ENCODE measurements at regions not wholly inside any gene's neighbourhood (a gene's known extent, or its start where the extent isn't known, plus 50 kb on each side); places are given as distances from the start of the nearest gene placed in this dataset.

DNA sequence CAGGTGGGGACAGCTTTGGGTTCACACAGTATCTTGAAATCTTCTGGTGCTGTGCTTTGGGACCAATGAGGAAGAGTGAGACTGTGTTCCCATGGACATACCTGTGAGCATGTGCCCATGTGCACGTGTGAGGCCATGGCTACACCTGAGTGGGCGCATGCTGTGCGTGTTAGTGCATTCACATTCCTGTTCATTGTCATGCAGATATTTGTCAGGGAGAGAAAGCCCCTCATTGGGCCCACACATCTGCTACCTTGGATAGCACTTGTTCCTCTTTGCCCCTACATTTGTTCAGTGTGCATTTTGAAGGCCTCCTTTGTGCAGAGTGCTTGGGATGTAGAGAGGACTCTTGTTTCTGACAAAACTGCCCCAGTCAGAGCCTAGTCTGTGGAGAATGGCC lies 154.3 kb upstream of the E2F8 start:
- Histone ChIP-seq H2AFZ (no peak overlapping the region), H3K79me2 (replicated peaks; ENCODE audit: insufficient read depth) (no peaks in the 10 kb centered on the region), H3K27me3 (ENCODE audit: insufficient read depth) (no peaks in the 10 kb centered on the region), H3K9me2 (ENCODE audit: insufficient read depth) (peaks cover 11% of the 10 kb centered on the region; the same call in 1 of the 2 replicates), H3K27ac (ENCODE audit: low read depth) (no peak overlapping the region), H3K4me2 (no peak overlapping the region), H4K20me1 (replicated peaks; ENCODE audit: insufficient read depth) (no peaks in the 10 kb centered on the region), H3K36me3 (ENCODE audit: insufficient read depth) (no peaks in the 10 kb centered on the region), H3K4me1 (ENCODE audit: insufficient read depth) (no peaks in the 10 kb centered on the region), H3K4me3 (no peak overlapping the region), H3F3A (replicated peaks; ENCODE audit: low read depth) (no peaks in the 10 kb centered on the region)
- DNase-seq (ENCODE audit: low spot score), result peak; percentile 70
- TF ChIP-seq STAT1 (IDR thresholded peaks at IDR 0.05; ENCODE audit: unreplicated experiment) (no peak), NANOG (IDR thresholded peaks at IDR 0.05; ENCODE audit: borderline replicate concordance) (no peak), EZH2phosphoT487 (IDR thresholded peaks at IDR 0.05; ENCODE audit: unreplicated experiment) (no peak), ZNF331 (CRISPR knock-in tag; IDR thresholded peaks at IDR 0.05; ENCODE audit: low read depth) (no peak), POLR2AphosphoS5 (IDR thresholded peaks at IDR 0.05; ENCODE audit: low read depth) (no peak), ZNF114 (CRISPR knock-in tag; IDR thresholded peaks at IDR 0.05) (no peak), CREB1 (CRISPR knock-in tag; IDR thresholded peaks at IDR 0.05; ENCODE audit: low read depth) (0 out of 2 replicates have a peak, but pooled peaks have one; percentile 20), JUNB (IDR thresholded peaks at IDR 0.05; ENCODE audit: unreplicated experiment) (no peak), EZH2 (IDR thresholded peaks at IDR 0.05; ENCODE audit: low read depth, unreplicated experiment) (no peak)
- TF ChIP-seq, protein P1, sequence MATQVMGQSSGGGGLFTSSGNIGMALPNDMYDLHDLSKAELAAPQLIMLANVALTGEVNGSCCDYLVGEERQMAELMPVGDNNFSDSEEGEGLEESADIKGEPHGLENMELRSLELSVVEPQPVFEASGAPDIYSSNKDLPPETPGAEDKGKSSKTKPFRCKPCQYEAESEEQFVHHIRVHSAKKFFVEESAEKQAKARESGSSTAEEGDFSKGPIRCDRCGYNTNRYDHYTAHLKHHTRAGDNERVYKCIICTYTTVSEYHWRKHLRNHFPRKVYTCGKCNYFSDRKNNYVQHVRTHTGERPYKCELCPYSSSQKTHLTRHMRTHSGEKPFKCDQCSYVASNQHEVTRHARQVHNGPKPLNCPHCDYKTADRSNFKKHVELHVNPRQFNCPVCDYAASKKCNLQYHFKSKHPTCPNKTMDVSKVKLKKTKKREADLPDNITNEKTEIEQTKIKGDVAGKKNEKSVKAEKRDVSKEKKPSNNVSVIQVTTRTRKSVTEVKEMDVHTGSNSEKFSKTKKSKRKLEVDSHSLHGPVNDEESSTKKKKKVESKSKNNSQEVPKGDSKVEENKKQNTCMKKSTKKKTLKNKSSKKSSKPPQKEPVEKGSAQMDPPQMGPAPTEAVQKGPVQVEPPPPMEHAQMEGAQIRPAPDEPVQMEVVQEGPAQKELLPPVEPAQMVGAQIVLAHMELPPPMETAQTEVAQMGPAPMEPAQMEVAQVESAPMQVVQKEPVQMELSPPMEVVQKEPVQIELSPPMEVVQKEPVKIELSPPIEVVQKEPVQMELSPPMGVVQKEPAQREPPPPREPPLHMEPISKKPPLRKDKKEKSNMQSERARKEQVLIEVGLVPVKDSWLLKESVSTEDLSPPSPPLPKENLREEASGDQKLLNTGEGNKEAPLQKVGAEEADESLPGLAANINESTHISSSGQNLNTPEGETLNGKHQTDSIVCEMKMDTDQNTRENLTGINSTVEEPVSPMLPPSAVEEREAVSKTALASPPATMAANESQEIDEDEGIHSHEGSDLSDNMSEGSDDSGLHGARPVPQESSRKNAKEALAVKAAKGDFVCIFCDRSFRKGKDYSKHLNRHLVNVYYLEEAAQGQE (IDR thresholded peaks at IDR 0.05; ENCODE audit: unreplicated experiment), result peak; percentile 44
- TF ChIP-seq, protein P2, sequence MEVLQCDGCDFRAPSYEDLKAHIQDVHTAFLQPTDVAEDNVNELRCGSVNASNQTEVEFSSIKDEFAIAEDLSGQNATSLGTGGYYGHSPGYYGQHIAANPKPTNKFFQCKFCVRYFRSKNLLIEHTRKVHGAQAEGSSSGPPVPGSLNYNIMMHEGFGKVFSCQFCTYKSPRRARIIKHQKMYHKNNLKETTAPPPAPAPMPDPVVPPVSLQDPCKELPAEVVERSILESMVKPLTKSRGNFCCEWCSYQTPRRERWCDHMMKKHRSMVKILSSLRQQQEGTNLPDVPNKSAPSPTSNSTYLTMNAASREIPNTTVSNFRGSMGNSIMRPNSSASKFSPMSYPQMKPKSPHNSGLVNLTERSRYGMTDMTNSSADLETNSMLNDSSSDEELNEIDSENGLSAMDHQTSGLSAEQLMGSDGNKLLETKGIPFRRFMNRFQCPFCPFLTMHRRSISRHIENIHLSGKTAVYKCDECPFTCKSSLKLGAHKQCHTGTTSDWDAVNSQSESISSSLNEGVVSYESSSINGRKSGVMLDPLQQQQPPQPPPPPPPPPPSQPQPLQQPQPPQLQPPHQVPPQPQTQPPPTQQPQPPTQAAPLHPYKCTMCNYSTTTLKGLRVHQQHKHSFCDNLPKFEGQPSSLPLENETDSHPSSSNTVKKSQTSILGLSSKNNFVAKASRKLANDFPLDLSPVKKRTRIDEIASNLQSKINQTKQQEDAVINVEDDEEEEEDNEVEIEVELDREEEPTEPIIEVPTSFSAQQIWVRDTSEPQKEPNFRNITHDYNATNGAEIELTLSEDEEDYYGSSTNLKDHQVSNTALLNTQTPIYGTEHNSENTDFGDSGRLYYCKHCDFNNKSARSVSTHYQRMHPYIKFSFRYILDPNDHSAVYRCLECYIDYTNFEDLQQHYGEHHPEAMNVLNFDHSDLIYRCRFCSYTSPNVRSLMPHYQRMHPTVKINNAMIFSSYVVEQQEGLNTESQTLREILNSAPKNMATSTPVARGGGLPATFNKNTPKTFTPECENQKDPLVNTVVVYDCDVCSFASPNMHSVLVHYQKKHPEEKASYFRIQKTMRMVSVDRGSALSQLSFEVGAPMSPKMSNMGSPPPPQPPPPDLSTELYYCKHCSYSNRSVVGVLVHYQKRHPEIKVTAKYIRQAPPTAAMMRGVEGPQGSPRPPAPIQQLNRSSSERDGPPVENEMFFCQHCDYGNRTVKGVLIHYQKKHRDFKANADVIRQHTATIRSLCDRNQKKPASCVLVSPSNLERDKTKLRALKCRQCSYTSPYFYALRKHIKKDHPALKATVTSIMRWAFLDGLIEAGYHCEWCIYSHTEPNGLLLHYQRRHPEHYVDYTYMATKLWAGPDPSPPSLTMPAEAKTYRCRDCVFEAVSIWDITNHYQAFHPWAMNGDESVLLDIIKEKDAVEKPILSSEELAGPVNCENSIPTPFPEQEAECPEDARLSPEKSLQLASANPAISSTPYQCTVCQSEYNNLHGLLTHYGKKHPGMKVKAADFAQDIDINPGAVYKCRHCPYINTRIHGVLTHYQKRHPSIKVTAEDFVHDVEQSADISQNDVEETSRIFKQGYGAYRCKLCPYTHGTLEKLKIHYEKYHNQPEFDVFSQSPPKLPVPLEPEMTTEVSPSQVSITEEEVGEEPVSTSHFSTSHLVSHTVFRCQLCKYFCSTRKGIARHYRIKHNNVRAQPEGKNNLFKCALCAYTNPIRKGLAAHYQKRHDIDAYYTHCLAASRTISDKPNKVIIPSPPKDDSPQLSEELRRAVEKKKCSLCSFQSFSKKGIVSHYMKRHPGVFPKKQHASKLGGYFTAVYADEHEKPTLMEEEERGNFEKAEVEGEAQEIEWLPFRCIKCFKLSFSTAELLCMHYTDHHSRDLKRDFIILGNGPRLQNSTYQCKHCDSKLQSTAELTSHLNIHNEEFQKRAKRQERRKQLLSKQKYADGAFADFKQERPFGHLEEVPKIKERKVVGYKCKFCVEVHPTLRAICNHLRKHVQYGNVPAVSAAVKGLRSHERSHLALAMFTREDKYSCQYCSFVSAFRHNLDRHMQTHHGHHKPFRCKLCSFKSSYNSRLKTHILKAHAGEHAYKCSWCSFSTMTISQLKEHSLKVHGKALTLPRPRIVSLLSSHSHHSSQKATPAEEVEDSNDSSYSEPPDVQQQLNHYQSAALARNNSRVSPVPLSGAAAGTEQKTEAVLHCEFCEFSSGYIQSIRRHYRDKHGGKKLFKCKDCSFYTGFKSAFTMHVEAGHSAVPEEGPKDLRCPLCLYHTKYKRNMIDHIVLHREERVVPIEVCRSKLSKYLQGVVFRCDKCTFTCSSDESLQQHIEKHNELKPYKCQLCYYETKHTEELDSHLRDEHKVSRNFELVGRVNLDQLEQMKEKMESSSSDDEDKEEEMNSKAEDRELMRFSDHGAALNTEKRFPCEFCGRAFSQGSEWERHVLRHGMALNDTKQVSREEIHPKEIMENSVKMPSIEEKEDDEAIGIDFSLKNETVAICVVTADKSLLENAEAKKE (CRISPR knock-in tag; IDR thresholded peaks at IDR 0.05), result peak; percentile 61; the same call in 1 of the 2 replicates
- TF ChIP-seq, protein P3, sequence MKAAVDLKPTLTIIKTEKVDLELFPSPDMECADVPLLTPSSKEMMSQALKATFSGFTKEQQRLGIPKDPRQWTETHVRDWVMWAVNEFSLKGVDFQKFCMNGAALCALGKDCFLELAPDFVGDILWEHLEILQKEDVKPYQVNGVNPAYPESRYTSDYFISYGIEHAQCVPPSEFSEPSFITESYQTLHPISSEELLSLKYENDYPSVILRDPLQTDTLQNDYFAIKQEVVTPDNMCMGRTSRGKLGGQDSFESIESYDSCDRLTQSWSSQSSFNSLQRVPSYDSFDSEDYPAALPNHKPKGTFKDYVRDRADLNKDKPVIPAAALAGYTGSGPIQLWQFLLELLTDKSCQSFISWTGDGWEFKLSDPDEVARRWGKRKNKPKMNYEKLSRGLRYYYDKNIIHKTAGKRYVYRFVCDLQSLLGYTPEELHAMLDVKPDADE (IDR thresholded peaks at IDR 0.05), result no peak
- TF ChIP-seq, protein P4, sequence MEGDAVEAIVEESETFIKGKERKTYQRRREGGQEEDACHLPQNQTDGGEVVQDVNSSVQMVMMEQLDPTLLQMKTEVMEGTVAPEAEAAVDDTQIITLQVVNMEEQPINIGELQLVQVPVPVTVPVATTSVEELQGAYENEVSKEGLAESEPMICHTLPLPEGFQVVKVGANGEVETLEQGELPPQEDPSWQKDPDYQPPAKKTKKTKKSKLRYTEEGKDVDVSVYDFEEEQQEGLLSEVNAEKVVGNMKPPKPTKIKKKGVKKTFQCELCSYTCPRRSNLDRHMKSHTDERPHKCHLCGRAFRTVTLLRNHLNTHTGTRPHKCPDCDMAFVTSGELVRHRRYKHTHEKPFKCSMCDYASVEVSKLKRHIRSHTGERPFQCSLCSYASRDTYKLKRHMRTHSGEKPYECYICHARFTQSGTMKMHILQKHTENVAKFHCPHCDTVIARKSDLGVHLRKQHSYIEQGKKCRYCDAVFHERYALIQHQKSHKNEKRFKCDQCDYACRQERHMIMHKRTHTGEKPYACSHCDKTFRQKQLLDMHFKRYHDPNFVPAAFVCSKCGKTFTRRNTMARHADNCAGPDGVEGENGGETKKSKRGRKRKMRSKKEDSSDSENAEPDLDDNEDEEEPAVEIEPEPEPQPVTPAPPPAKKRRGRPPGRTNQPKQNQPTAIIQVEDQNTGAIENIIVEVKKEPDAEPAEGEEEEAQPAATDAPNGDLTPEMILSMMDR (conservative IDR thresholded peaks at IDR 0.05; ENCODE audit: low read depth in 2 of 2), result no peak
- Mint-ChIP-seq H3K4me3 (no peak overlapping the region), H3K27ac (no peak overlapping the region), H3K36me3 (ENCODE audit: low read depth) (no peaks in the 10 kb centered on the region), H3K27me3 (ENCODE audit: insufficient read depth, low read depth, poor library complexity) (peaks cover 2% of the 10 kb centered on the region), H3K9me3 (peaks cover 5% of the 10 kb centered on the region; the same call in 1 of the 3 replicates), H3K4me1 (peaks cover 14% of the 10 kb centered on the region; the same call in 2 of the 3 replicates)
- peak; percentile 88 for ATAC-seq
